Coronary artery (tissue), 2 donors: ENCODE measurements at regions not wholly inside any gene's neighbourhood (a gene's known extent, or its start where the extent isn't known, plus 50 kb on each side); places are given as distances from the start of the nearest gene placed in this dataset.

Experiments
- DNase-seq: peaks from one replicate; pipeline ENCODE4 v3.0.0-alpha.2; 2017; ENCODE audit warnings: low spot score
- H3K27ac ChIP-seq, 2 donors: fragments of 200-600 bp; sonication (generic); one replicate each; pipeline ENCODE4 v1.5.1; 2016 to 2019
- H3K4me3 ChIP-seq: fragments of 200-600 bp; sonication (generic); 2 replicates; pipeline ENCODE4 v1.5.1; 2016; ENCODE audit warnings: mild to moderate bottlenecking, moderate library complexity
- CTCF ChIP-seq: fragments of 200-600 bp; sonication (generic); IDR thresholded peaks from one replicate; pipeline ENCODE4 v1.5.1; 2019; ENCODE audit warnings: antibody characterized with exemption

- H3K4me3 ChIP-seq, result no peak overlapping the region
- TF ChIP-seq CTCF, result no peak
- no peak for DNase-seq
- H3K27ac ChIP-seq, result no peak overlapping the region
These were observed 63.2 kb downstream of the ADRA2C start for GRCh38 chr4:3829211-3829955.

GRCh38 chr4:3829956-3830773 lies 64.0 kb downstream of the ADRA2C start:
- DNase-seq, result no peak
- H3K27ac ChIP-seq, result no peak overlapping the region
- no peak overlapping the region for H3K4me3 ChIP-seq
- TF ChIP-seq CTCF, result no peak

GRCh38 chr4:3830774-3831528 lies 64.8 kb downstream of the ADRA2C start:
- TF ChIP-seq CTCF, result no peak
- DNase-seq, result no peak
- Histone ChIP-seq H3K4me3 (no peak overlapping the region), H3K27ac (no peak overlapping the region)

- Histone ChIP-seq H3K27ac (no peak overlapping the region), H3K4me3 (no peak overlapping the region)
- no peak for TF ChIP-seq CTCF
- DNase-seq, result no peak
These were observed 65.5 kb downstream of the ADRA2C start for GRCh38 chr4:3831529-3832150.

- Histone ChIP-seq H3K4me3 (no peak overlapping the region), H3K27ac (no peak overlapping the region)
- TF ChIP-seq CTCF, result no peak
- no peak for DNase-seq
These were observed 66.5 kb downstream of the ADRA2C start for GRCh38 chr4:3832536-3833220.

- TF ChIP-seq CTCF, result no peak
These were observed 67.3 kb downstream of the ADRA2C start for GRCh38 chr4:3833326-3833989.

More at GRCh38 chr4:3833326-3833989, 67.3 kb downstream of the ADRA2C start:
- Histone ChIP-seq H3K4me3 (no peak overlapping the region), H3K27ac (no peak overlapping the region)
- no peak for DNase-seq
